Stimulated activated naive B cell treated with anti-CD40 and anti-IgM and Interleukin-4, amounts not matched to agents 10 μg/mL and 1 μg/mL and 100 μg/mL, for 72 hours (primary cell): ENCODE measurements at regions not wholly inside any gene's neighbourhood (a gene's known extent, or its start where the extent isn't known, plus 50 kb on each side); places are given as distances from the start of the nearest gene placed in this dataset.

Experiments
- ATAC-seq, 2 donors: fragments of 150-1000 bp; cut with Tn5 transposase; replicated peaks; 2 replicates each; pipeline ENCODE4 v1.10.0; 2021; ENCODE audit warnings: moderate library complexity in 1 of 2
- DNase-seq: peaks from one replicate; pipeline ENCODE4 v3.0.0; 2021
- H3K27ac Mint-ChIP-seq: one replicate; pipeline ENCODE4 v1.8.0; 2022; ENCODE audit warnings: mild to moderate bottlenecking, mixed read lengths
- H3K27me3 Mint-ChIP-seq, 2 donors: one replicate each; pipeline ENCODE4 v1.8.0; 2022; ENCODE audit warnings: mixed read lengths in 2 of 2
- H3K36me3 Mint-ChIP-seq, 2 donors: one replicate each; pipeline ENCODE4 v1.8.0; 2022; ENCODE audit warnings: mixed read lengths in 2 of 2, mild to moderate bottlenecking in 1 of 2
- H3K4me1 Mint-ChIP-seq, 2 donors: one replicate each; pipeline ENCODE4 v1.8.0; 2022; ENCODE audit warnings: mixed read lengths in 2 of 2, mild to moderate bottlenecking in 1 of 2
- H3K4me3 Mint-ChIP-seq, 2 donors: one replicate each; pipeline ENCODE4 v1.8.0; 2022; ENCODE audit warnings: mild to moderate bottlenecking in 2 of 2, mixed read lengths in 2 of 2, moderate library complexity in 1 of 2
- H3K9me3 Mint-ChIP-seq, 2 donors: one replicate each; pipeline ENCODE4 v1.8.0; 2022; ENCODE audit warnings: mixed read lengths in 2 of 2, mild to moderate bottlenecking in 1 of 2

- Mint-ChIP-seq H3K4me3 (no peak overlapping the region), H3K4me1 (peaks cover 20 to 33% of the 10 kb centered on the region in 2 donors), H3K27ac (no peak overlapping the region), H3K36me3 (no peaks in the 10 kb centered on the region), H3K27me3 (no peaks in the 10 kb centered on the region), H3K9me3 (peaks cover 0 to 1% of the 10 kb centered on the region in 2 donors)
- DNase-seq (no peak), ATAC-seq (no peak)
Measured at GRCh38 chr10:88198023-88198422, 334.6 kb downstream of the PTEN start.

- Mint-ChIP-seq H3K27ac (no peak overlapping the region), H3K9me3 (peaks cover 0 to 1% of the 10 kb centered on the region in 2 donors), H3K27me3 (no peaks in the 10 kb centered on the region), H3K4me3 (no peak overlapping the region), H3K4me1 (peaks cover under 1 to 13% of the 10 kb centered on the region in 2 donors), H3K36me3 (no peaks in the 10 kb centered on the region)
- no peak for DNase-seq
- no peak for ATAC-seq
Measured at GRCh38 chr10:88200312-88201032, 337.0 kb downstream of the PTEN start.

GRCh38 chr10:88205842-88206446, 342.5 kb downstream of the PTEN start:
- Mint-ChIP-seq H3K9me3 (no peaks in the 10 kb centered on the region), H3K27me3 (no peaks in the 10 kb centered on the region), H3K27ac (no peak overlapping the region), H3K36me3 (no peaks in the 10 kb centered on the region), H3K4me1 (peaks cover 8 to 35% of the 10 kb centered on the region in 2 donors), H3K4me3 (no peak overlapping the region)
- DNase-seq (no peak), ATAC-seq (peak in 1 of 2 donors; percentile 41)

GRCh38 chr10:88207121-88207546, 343.7 kb downstream of the PTEN start:
- Mint-ChIP-seq H3K4me1 (peaks cover 16 to 47% of the 10 kb centered on the region in 2 donors), H3K27me3 (no peaks in the 10 kb centered on the region), H3K9me3 (no peaks in the 10 kb centered on the region), H3K36me3 (no peaks in the 10 kb centered on the region), H3K27ac (no peak overlapping the region), H3K4me3 (no peak overlapping the region)
- ATAC-seq (no peak), DNase-seq (no peak)

GRCh38 chr10:88209231-88209630, 345.8 kb downstream of the PTEN start:
- H3K4me3 Mint-ChIP-seq: no peak overlapping the region
- H3K27me3 Mint-ChIP-seq: no peaks in the 10 kb centered on the region
- no peak overlapping the region for H3K27ac Mint-ChIP-seq
- H3K9me3 Mint-ChIP-seq: no peaks in the 10 kb centered on the region
- H3K36me3 Mint-ChIP-seq: no peaks in the 10 kb centered on the region
- no peak for ATAC-seq
- peaks cover 20 to 60% of the 10 kb centered on the region in 2 donors for H3K4me1 Mint-ChIP-seq
- DNase-seq: no peak

GRCh38 chr10:88209837-88210561, 346.6 kb downstream of the PTEN start:
- Mint-ChIP-seq H3K27me3 (no peaks in the 10 kb centered on the region), H3K9me3 (no peaks in the 10 kb centered on the region), H3K4me1 (peaks cover 20 to 61% of the 10 kb centered on the region in 2 donors), H3K4me3 (no peak overlapping the region), H3K27ac (no peak overlapping the region), H3K36me3 (no peaks in the 10 kb centered on the region)
- ATAC-seq (peak in 1 of 2 donors; percentile 55), DNase-seq (no peak)

GRCh38 chr10:88211230-88211629, 347.8 kb downstream of the PTEN start:
- no peaks in the 10 kb centered on the region for H3K9me3 Mint-ChIP-seq
- peaks cover 20 to 51% of the 10 kb centered on the region in 2 donors for H3K4me1 Mint-ChIP-seq
- DNase-seq (no peak), ATAC-seq (no peak)
- no peaks in the 10 kb centered on the region for H3K36me3 Mint-ChIP-seq
- no peak overlapping the region for H3K4me3 Mint-ChIP-seq
- no peak overlapping the region for H3K27ac Mint-ChIP-seq
- no peaks in the 10 kb centered on the region for H3K27me3 Mint-ChIP-seq

GRCh38 chr10:88212069-88212468, 348.6 kb downstream of the PTEN start:
- no peak for DNase-seq
- no peak overlapping the region for H3K4me3 Mint-ChIP-seq
- no peaks in the 10 kb centered on the region for H3K9me3 Mint-ChIP-seq
- ATAC-seq: peak; percentile 55 to 65
- H3K36me3 Mint-ChIP-seq: no peaks in the 10 kb centered on the region
- H3K27ac Mint-ChIP-seq: no peak overlapping the region
- peaks cover 23 to 51% of the 10 kb centered on the region in 2 donors for H3K4me1 Mint-ChIP-seq
- no peaks in the 10 kb centered on the region for H3K27me3 Mint-ChIP-seq

- H3K4me1 Mint-ChIP-seq: peaks cover 21 to 50% of the 10 kb centered on the region in 2 donors
- no peaks in the 10 kb centered on the region for H3K27me3 Mint-ChIP-seq
- DNase-seq (no peak), ATAC-seq (no peak)
- H3K9me3 Mint-ChIP-seq: no peaks in the 10 kb centered on the region
- H3K36me3 Mint-ChIP-seq: no peaks in the 10 kb centered on the region
- H3K4me3 Mint-ChIP-seq: no peak overlapping the region
- no peak overlapping the region for H3K27ac Mint-ChIP-seq
Measured at GRCh38 chr10:88213065-88213605, 349.7 kb downstream of the PTEN start.

GRCh38 chr10:88216976-88217375, 353.6 kb downstream of the PTEN start:
- H3K9me3 Mint-ChIP-seq: no peaks in the 10 kb centered on the region
- peaks cover 13 to 29% of the 10 kb centered on the region in 2 donors for H3K4me1 Mint-ChIP-seq
- no peak overlapping the region for H3K4me3 Mint-ChIP-seq
- DNase-seq (peak; percentile 6), ATAC-seq (peak; percentile 86 to 88)
- no peaks in the 10 kb centered on the region for H3K27me3 Mint-ChIP-seq
- H3K27ac Mint-ChIP-seq: no peak overlapping the region
- H3K36me3 Mint-ChIP-seq: no peaks in the 10 kb centered on the region

- Mint-ChIP-seq H3K27ac (no peak overlapping the region), H3K27me3 (no peaks in the 10 kb centered on the region), H3K36me3 (no peaks in the 10 kb centered on the region), H3K4me1 (peaks cover 8 to 23% of the 10 kb centered on the region in 2 donors), H3K4me3 (no peak overlapping the region), H3K9me3 (no peaks in the 10 kb centered on the region)
- DNase-seq (no peak), ATAC-seq (no peak)
Measured at GRCh38 chr10:88218362-88218761, 354.9 kb downstream of the PTEN start.

GRCh38 chr10:88219753-88220152, 356.3 kb downstream of the PTEN start:
- H3K4me1 Mint-ChIP-seq: peaks cover 8 to 14% of the 10 kb centered on the region in 2 donors
- H3K36me3 Mint-ChIP-seq: no peaks in the 10 kb centered on the region
- H3K27me3 Mint-ChIP-seq: no peaks in the 10 kb centered on the region
- H3K9me3 Mint-ChIP-seq: no peaks in the 10 kb centered on the region
- no peak overlapping the region for H3K4me3 Mint-ChIP-seq
- no peak overlapping the region for H3K27ac Mint-ChIP-seq
- ATAC-seq (no peak), DNase-seq (no peak)

- DNase-seq (no peak), ATAC-seq (no peak)
- Mint-ChIP-seq H3K4me1 (peaks cover 8 to 14% of the 10 kb centered on the region in 2 donors), H3K9me3 (no peaks in the 10 kb centered on the region), H3K36me3 (no peaks in the 10 kb centered on the region), H3K27me3 (no peaks in the 10 kb centered on the region), H3K27ac (no peak overlapping the region), H3K4me3 (no peak overlapping the region)
Measured at GRCh38 chr10:88221010-88221973, 357.9 kb downstream of the PTEN start.
